ENCODE measurements at regions not wholly inside any gene's neighbourhood (a gene's known extent, or its start where the extent isn't known, plus 50 kb on each side); places are given as distances from the start of the nearest gene placed in this dataset.

GRCh38 chr3:43786102-43786501 lies 95.4 kb downstream of the ABHD5 start:
- Mint-ChIP-seq H3K27ac (no peak overlapping the region), H3K27me3 (ENCODE audit: low read depth) (peaks cover 28% of the 10 kb centered on the region), H3K9me3 (no peaks in the 10 kb centered on the region; a peak in 1 of 5 replicates), H3K36me3 (ENCODE audit: insufficient read depth in 1 of 3, low read depth in 3 of 3) (no peaks in the 10 kb centered on the region), H3K4me1 (no peaks in the 10 kb centered on the region), H3K4me3 (no peak overlapping the region)
- Histone ChIP-seq H2BK12ac (ENCODE audit: insufficient read length, low read depth, low read length) (no peak overlapping the region), H3K9ac (ENCODE audit: extremely low read depth, insufficient read length, low read length) (no peak overlapping the region), H2BK120ac (ENCODE audit: low read depth, low read length, poor library complexity, severe bottlenecking) (no peak overlapping the region), H3K18ac (ENCODE audit: insufficient read length, low read depth, low read length) (no peak overlapping the region), H3K79me2 (ENCODE audit: insufficient read depth, low read length) (no peaks in the 10 kb centered on the region), H3K23ac (ENCODE audit: insufficient read length, low read depth, low read length) (no peak overlapping the region), H3T11ph (ENCODE audit: low read length) (no peak overlapping the region), H3K4ac (ENCODE audit: low read depth, low read length) (no peak overlapping the region), H3K79me1 (ENCODE audit: insufficient read depth, low read depth, low read length, poor library complexity, severe bottlenecking) (no peaks in the 10 kb centered on the region), H3K56ac (ENCODE audit: insufficient read length, low read depth, low read length) (no peak overlapping the region), H4K91ac (ENCODE audit: insufficient read length, low read depth, low read length) (no peak overlapping the region), H2AK5ac (ENCODE audit: insufficient read length, low read length) (no peak overlapping the region), H4K5ac (ENCODE audit: insufficient read length, low read depth, low read length) (no peak overlapping the region), H2BK15ac (ENCODE audit: low read depth, low read length) (no peak overlapping the region), H3K4me1 (ENCODE audit: insufficient read depth, low read length) (no peaks in the 10 kb centered on the region), H4K8ac (replicated peaks; ENCODE audit: insufficient read length, low read depth, low read length) (no peak overlapping the region), H3K27me3 (ENCODE audit: insufficient read depth, low read length) (no peaks in the 10 kb centered on the region), H3K23me2 (ENCODE audit: insufficient read length, low read depth, low read length, poor library complexity, severe bottlenecking) (no peaks in the 10 kb centered on the region), H2BK5ac (ENCODE audit: insufficient read length, low read length) (no peak overlapping the region), H2BK20ac (ENCODE audit: low read depth, low read length, poor library complexity, severe bottlenecking) (no peak overlapping the region), H4K20me1 (ENCODE audit: control insufficient read depth, insufficient read depth, insufficient read length) (no peaks in the 10 kb centered on the region), H3K9me3 (ENCODE audit: control insufficient read depth, low read depth, low read length) (no peaks in the 10 kb centered on the region), H3K14ac (ENCODE audit: insufficient read depth, low read length) (no peak overlapping the region; the same call in 1 of the 2 replicates), H3K4me2 (ENCODE audit: insufficient read depth, insufficient read length, low read length) (no peak overlapping the region), H3K27ac (ENCODE audit: insufficient read length, low read depth, low read length) (no peak overlapping the region), H2AFZ (ENCODE audit: low read length) (no peak overlapping the region)
- DNase-seq, result no peak
- no peak for TF ChIP-seq CTCF (conservative IDR thresholded peaks at IDR 0.05)
- no CpG with 5 or more reads among the region's 3 CpGs for WGBS (ENCODE audit: extremely low coverage, insufficient read length, low lambda C conversion rate)

All from H9 (cell line).